OCI-M1 (cell line): ENCODE measurements at regions not wholly inside any gene's neighbourhood (a gene's known extent, or its start where the extent isn't known, plus 50 kb on each side); places are given as distances from the start of the nearest gene placed in this dataset.
"Not testable (repeated sequence)": the region's sequence is repeated elsewhere in the genome, so short reads cannot be mapped to it uniquely, and the experiment has no call there.

Experiments used
- DNase-seq: peaks from one replicate; lab custom pipeline; 2025; lab: John Stamatoyannopoulos, UW

DNA sequence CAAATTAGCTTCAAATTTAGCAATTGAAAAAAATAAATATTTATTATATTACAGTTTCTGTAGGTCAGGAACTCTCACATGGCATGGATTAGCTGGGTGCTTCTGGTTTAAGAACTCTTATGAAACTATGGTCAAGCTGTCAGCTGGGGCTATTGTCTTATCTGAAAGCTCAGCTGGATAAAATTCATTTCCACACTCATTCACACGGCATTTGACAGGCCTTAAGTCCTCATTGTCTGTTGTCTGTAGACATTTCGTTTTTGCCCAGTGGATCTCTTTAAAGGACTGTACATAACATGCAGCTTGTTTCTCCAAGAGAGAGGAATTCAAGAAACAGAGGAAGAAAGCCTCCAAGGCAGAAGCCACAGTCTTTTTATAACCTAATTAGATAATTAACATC lies 1556.8 kb upstream of the SLC39A10 start:
- DNase-seq, result peak; percentile 69

DNA sequence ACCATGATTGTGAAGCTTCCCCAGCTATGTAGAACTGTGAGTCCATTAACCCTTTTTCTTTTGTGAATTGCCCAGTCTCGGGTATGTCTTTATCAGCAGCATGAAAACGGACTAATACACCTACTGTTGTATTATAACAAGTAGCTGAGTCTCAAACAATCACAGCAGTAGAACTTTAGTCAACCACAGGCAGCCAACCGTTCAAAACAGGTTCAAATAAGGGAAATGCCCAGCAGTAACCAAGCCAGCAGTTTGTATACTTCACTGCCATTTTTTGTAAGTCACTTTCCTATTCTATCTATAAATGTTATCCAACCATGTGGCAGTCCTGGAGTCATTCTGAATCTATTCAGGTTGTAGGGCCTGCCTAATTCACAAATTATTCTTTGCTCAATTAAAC lies 1560.6 kb upstream of the SLC39A10 start:
- no peak for DNase-seq

DNA sequence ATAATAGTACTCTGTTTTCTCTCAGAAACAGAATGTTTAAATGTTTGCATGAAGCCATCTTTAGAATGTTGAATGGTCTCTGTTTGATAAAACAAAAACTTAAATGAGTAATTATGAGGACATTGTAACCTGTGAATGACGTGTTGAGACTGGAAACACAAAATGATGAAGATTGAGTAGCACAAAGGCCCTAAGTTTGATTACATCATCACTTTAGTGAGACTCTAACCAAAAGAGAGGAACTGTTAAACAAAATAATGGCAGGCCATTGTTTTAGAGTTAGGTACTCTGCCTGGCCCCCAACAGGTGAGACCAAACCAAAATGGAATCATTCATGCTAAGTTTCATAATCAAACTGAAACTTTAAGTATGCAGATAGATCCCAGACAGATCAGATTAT lies 1561.7 kb upstream of the SLC39A10 start:
- no peak for DNase-seq

DNA sequence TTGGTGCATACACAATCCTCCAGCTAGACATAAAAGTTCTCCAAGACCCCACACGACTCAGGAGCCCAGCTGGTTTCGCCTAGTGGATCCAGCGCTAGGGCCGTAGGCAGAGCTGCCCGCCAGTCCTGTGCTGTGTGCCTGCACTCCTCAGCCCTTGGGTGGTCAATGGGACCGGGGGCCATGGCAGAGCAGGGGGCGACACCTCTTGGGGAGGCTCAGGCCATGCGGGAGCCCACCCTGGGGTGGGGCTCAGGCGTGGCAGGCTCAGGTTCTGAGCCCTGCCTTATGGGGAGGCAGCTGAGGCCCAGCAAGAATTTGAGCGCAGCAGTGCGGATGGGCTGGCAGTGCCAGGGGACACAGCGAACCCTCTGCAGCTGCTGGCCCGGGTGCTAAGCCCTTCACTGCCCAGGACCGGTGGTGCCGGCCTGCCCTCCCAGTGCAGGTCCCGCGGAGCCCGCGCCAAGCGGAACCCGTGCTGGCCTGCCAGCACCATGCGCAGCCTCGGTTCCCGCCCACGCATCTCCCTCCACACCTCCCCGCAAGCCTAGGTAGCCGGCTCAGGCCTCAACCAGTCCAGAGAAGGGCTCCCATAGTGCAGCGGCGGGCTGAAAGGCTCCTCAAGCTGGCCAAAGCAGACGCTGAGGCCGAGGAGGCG lies 1566.6 kb upstream of the SLC39A10 start:
- DNase-seq, result no peak

DNA sequence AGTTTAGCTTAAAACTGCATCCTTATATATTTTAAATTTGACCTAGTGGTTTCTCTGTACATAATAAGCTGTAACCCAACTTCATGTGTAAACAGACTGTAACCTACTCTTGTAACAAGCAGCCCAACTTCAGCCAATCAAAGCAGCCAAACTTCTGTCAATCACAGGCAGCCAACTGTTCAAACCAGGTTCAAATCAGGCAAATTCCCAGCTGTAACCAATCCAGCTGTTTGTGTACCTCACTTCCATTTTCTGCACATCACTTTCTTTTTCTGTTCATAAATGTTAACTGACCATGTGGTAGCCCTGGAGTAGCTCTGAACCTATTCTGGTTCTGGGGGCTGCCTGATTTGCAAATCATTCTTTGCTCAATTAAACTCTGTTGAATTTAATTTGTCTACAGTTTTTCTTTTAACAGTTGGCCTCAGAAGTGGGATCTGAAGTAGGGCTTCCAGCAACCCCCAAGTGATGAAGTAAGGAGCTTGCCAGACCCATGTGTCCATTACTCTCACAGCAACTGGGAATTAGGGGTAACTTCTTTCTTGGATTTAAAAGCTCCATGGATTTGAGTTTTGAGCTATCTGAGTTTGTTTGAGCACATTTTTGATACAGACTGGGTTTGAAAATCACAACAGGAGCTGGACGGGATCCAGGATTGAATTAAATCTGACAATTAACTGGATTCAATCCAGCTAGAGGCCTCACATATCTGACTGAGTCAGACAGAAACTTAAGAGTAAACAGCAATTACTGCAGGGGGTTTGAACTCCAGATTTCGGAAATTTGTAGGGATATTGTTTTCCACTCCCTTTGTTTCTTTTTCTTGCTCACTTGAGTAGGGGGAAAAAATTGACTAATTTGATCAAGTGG lies 1569.7 kb upstream of the SLC39A10 start:
- no peak for DNase-seq

DNA sequence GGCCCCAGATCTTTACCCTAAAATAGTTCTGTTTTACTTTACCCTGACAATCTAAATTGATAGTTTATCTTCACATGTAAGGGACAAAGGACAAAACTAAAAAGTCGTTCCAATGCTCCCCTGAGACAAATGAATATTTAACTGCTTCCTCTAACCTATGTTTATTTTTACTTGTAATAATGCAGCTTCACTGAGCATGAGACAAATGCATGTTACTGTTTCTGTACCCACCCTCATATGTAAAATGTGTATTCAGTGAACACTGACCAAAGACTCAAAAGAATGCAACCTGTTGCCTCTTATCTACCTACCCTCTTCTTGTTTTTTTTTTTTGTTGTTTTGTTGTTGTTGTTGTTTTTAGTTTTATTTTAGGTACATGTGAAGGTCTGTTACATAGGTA lies 1570.9 kb upstream of the SLC39A10 start:
- DNase-seq, result no peak

DNA sequence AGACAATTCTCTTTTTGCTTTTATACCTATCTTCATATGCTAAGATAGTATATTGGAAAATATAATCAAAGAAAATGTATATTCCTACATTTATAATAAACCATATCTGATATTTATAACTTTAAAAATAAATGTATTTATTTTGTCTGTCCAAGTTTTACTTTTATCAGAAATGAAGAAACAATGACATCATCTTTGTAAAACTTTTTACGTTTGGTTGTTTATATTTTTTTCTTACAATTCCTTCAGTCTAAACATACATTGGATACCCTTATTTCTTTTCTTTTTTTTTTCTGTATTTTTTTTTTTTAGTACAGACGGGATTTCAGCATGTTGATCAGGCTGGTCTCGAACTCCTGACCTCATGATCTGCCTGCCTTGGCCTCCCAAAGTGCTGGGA lies 1577.0 kb upstream of the SLC39A10 start:
- DNase-seq, result no peak

DNA sequence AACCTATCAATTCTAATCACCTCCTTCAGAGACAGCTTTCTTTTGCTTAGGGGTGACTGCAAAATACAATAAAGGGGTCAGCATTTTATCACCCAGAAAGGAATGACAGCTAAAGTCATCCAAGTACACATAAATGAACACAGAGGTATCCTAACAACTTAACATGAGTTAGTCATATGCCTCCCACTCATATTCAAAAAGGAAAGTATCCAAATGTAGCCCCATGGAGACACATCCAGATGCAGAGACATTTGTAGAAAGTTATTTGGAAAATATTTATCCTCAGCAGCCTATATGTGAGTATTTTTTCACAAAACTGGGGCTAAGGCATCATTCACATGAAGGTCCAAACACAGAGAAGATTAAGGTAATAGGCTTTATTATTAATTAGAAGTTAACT lies 1579.7 kb upstream of the SLC39A10 start:
- DNase-seq, result no peak

DNA sequence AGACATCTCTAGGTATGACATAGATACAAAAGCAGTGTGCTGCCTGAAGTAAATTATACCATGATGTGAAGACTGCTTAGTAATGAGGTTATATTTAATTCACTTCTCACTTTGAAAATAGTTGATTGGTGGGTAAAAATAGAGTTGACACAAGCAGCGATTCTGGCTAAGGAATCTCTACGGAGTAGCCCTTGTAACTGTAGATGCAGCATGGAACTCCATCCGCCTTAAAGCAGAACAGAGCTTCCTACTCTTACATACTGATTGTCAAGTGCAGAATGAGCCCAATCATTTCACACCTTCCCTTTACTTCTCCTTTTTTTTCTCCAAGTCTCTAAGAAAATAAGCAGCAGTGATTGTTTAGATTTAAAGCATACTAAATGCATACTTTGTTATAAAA lies 1594.6 kb upstream of the SLC39A10 start:
- DNase-seq, result no peak

DNA sequence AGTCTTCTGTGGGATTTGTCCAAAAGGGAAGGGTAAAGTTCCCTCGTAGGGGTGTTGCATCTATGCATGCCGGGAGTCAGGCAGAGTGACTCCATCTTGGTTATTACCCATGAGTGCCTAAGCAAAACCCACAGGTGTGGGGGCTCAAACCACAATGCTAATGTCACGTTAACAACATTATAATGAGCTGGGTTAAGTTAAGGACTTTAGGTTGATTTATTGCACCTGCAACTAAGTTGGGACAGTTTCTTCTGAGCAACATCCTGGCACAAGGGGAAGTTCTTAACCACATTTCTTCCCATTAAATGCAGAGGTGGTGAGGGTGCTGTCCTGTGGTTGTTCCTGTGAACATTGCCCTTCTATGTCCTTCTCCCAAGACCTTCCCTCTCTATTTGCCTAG lies 1596.8 kb upstream of the SLC39A10 start:
- DNase-seq, result no peak

DNA sequence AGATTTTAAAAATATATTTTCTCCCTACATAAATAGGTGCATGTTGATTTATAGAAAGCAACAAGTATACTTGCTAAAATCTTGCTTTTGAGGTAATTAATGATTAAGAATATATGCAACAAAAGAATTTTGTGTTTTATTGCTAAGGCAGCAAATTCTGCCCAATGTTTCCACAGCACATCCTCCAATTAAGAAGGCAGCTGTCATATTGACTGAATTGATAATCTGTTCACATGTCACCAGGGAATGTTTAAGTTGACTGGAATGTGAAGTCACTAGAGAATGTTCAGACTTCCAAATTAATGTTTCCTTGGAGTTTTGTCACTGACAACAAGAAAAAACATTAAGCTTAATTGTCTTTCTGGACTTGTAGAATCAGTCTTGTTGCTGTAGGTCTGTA lies 1602.7 kb upstream of the SLC39A10 start:
- DNase-seq, result no peak

DNA sequence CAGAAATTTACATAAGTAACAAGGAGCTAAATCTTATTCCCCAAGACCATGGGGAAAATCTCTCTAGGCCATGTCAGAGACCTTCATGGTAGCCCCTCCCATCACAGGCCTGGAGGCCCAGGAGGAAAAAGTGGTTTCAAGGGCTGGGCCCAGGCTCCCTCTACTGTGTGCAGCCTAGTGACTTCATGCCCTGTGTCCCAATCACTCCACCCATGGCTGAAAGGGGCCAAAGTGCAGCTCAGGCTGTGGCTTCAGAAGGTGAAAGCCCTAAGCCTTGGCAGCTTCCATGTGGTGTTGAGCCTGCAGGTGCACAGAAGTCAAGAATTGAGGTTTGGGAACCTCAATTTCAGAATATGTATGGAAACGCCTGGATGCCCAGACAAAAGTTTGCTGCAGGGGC lies 1612.7 kb upstream of the SLC39A10 start:
- no peak for DNase-seq

DNA sequence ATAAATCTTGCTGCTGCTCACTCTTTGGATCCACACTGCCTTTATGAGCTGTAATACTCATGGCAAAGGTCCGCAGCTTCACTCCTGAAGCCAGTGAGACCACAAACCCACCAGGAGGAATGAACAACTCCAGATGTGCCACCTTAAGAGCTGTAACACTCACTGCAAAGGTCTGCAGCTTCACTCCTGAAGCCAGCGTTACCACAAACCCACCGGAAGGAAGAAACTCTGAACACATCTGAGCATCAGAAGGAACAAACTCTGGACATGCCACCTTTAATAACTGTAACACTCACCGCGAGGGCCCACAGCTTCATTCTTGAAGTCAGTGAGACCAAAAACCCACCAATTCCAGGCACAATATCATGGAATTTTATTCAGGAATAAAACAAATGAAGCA lies 1635.9 kb upstream of the SLC39A10 start:
- DNase-seq, result not testable (repeated sequence)

DNA sequence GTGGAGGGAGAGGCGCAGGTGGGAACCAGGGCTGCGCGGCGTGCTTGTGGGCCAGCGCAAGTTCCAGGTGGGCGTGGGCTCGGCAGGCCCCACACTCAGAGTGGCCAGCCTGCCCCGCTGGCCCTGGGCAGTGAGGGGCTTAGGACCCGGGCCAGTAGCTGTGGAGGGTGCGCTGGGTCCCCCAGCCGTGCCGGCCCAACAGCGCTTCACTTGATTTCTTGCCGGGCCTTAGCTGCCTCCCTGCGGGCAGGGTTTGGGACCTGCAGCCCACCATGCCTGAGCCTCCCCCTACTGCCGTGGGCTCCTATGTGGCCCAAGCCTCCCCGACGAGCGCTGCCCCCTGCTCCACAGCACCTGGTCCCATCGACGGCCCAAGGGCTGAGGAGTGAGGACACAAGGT lies 1636.9 kb upstream of the SLC39A10 start:
- no peak for DNase-seq

DNA sequence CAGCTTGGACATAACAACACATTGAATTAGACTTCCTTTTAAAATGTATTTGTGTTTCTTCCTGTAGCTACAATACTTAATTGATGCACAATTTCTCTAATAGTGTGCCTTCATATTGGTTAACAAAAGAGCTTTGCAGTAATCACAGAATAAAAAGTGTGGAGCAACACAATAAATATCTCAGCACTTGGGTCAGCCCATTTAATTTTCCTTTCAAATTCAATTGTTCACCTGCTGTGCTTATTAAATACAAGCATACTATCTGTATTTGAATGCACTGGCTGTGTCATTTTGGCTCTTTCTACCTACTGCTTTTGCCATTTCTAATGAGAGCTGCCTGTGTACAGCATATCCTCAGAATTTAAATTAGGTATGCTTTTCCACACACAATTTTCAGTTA lies 1641.3 kb upstream of the SLC39A10 start:
- no peak for DNase-seq

DNA sequence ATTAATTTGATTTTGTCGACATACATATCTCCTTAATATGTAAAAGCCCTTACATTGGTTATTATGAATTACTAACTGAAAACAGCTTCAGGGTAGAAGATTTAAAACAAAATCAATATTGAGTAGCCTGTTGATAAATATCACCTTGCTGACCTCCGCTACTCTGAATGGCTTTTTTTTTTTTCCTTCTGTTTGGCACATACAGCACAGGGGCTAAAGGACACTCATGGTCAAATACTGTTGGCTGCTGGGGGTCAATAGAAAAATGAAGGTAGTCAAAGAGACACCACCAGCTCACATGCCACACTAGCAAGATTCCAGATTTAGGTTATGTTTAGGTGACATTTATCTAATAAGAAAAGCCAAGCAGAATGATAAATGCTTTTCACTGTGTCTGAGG lies 1642.4 kb upstream of the SLC39A10 start:
- DNase-seq, result no peak

DNA sequence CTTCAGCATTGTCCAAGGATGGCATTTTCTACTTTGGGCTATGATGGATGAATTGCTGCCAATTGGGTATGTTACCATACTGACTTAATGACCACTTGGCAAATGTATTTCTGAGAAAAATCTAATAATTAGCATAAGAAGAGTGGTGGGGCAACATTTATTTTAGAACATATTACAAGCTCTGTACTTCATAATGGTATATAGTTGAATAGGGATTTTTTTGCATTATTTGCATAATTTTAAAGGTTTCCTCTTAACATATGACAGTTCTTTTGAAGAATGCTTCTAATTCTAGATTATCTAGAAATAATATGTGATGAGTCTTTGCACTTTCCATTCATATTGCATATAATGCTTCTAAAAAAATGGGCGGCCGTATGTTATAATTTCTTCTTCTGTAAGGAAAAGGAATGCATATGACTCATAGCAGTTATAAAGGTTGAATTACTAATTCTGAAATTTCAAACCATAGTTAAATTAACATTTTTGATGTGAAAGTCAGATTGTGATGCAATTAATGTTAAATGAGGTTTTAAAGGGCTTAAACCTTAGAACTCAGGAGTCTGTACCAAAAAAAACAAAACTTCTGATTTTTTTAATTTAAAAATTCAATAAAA lies 1652.3 kb upstream of the SLC39A10 start:
- no peak for DNase-seq

DNA sequence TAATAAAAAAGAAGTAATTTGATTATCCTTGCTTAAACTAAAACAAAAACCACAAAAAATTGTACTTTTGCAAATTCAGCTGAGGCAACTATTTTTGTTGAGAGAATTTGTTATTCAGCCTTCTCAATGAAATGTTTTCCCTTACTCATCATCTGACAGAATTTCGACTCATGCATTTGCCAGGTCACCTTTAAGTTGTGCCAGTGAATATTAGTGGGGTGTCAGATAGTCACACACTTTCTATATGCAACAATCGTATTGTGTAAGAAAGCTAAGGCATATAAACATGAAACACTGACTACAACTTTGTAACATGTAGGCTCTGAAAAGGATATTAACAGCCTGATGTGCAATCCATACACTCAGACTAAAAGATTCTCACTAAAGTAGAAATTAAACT lies 1653.1 kb upstream of the SLC39A10 start:
- DNase-seq, result no peak

DNA sequence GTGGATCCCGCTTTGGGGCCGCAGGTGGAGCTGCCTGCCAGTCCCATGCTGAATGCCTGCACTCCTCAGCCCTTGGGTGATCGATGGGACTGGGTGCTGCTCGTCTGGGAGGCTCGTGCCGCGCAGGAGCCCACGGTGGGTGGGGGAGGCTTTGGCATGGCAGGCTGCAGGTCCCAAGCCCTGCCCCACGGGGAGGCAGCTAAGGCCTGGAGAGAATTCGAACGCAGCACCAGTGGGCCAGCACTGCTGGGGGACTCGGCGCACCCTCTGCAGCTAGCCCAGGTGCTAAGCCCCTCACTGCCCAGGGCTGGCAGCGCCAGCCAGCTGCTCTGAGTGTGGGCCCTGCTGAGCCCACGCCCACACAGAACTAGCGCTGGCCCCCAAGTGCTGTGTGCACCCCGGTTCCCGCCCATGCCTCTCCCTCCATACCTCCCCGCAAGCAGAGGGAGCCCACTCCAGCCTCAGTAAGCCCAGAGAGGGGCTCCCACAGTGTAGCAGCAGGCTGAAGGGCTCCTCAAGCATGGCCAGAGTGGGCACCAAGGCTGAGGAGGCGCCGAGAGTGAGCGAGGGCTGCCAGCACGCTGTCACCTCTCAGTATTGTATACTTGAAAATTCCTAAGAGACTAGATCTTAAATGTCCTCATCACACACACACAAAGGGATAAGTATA lies 1654.2 kb upstream of the SLC39A10 start:
- DNase-seq, result no peak

DNA sequence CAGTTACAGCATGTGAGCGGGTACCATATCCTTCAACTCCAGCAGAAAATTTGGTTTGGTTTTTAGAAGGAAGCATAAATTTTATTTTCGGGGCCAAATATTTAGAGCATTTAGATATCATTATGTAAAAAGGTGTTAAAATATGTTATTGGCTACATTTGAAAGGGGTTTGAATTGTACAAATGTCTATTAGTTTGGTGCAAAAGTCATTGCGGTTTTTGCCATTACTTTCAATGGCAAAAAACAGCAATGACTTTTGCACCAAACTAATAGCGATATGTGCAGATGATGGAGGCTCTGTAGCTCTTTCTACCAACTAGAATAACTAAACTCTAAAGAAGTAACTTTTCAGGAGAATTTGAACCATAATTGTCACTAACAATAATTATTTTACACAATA lies 1666.2 kb upstream of the SLC39A10 start:
- no peak for DNase-seq

DNA sequence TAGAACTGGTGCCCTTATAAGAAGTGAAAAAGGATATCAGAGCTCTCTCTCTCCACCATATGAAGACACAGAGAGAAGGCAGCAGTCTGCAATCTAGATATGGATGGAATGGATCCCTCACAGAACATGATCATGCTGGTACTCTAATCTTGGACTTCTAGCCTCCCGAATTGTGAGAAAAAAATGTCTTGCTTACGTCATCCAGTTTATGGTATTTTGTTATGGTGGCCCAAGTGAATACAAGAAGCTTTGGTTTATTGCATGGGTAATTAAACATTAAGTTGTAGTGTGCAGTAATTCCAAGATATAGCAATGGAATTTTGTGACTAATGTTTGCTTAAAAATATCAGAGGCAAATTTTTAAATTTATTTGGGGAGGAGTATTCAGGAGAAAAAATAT lies 1667.4 kb upstream of the SLC39A10 start:
- no peak for DNase-seq

DNA sequence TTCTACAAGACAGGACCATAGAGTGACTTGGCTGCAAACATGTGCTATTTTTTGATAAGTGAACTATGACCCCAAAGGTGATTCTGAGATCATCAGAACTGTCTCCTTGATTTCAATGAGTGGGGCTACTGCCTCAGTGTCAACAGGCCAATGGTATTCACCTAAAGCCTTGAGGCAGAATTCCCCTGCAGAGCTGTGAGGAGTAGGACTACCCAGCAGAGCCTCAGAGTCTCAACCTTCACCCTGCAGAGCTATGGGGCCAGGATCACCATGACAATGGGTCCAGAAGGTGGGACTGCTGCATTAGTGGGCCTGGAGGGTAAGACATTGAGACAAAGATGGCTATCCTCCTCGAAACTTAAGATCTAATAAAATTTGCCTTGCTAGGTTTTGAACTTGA lies 1668.2 kb upstream of the SLC39A10 start:
- DNase-seq, result no peak

DNA sequence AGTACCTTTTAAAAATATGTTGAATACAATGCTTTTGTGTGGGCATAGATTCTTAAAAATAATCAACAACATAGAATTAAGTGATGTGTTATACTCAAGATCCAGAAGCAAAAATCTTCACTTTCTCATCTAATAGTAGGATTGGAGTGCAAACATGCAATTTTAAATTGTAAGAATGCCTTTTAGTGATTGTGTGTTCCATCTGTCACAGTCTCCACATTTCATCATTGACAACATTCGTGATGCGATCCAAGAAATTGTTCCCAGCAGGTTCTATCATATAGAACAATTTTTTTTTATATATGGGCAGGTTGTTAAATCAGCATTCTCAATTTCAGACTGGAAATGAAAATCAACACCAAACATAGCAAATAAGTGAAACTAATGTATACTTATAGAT lies 1671.8 kb upstream of the SLC39A10 start:
- no peak for DNase-seq
